ENCODE measurements at regions not wholly inside any gene's neighbourhood (a gene's known extent, or its start where the extent isn't known, plus 50 kb on each side); places are given as distances from the start of the nearest gene placed in this dataset.

- TF ChIP-seq, protein P1, sequence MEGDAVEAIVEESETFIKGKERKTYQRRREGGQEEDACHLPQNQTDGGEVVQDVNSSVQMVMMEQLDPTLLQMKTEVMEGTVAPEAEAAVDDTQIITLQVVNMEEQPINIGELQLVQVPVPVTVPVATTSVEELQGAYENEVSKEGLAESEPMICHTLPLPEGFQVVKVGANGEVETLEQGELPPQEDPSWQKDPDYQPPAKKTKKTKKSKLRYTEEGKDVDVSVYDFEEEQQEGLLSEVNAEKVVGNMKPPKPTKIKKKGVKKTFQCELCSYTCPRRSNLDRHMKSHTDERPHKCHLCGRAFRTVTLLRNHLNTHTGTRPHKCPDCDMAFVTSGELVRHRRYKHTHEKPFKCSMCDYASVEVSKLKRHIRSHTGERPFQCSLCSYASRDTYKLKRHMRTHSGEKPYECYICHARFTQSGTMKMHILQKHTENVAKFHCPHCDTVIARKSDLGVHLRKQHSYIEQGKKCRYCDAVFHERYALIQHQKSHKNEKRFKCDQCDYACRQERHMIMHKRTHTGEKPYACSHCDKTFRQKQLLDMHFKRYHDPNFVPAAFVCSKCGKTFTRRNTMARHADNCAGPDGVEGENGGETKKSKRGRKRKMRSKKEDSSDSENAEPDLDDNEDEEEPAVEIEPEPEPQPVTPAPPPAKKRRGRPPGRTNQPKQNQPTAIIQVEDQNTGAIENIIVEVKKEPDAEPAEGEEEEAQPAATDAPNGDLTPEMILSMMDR (conservative IDR thresholded peaks at IDR 0.05; ENCODE audit: low read depth, low read length) = peak; percentile 98
- H3K4me3 ChIP-seq (ENCODE audit: low read depth, low read length) = peak overlapping the region; percentile 26
- DNase-seq (ENCODE audit: low read depth) = no peak
These were observed 85.9 kb upstream of the MKI67 start for GRCh38 chr10:128211953-128212727.

DNA sequence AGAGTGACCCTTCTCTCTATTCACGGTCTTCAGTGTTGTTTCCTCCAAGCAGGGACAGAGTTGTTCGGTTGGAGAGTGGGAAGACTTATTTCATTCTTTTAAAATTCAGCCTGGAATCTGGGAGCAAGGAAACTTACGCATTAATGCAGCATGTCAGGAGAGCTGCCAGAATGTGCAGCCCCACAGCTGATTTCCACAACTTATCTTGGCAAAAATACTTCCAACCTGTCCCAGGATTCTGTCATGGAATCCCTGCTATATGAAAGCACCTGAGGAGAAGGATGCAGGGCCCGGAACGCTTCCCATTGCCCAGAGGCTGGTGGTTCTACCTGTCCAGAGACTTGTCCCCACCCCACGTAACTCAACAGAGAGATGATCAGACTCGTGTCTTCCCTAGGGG lies 86.9 kb upstream of the MKI67 start:
- H3K4me3 ChIP-seq (ENCODE audit: low read depth, low read length) = no peak overlapping the region
- DNase-seq (ENCODE audit: low read depth) = no peak
- TF ChIP-seq, protein P1 (conservative IDR thresholded peaks at IDR 0.05; ENCODE audit: low read depth, low read length) = no peak

DNA sequence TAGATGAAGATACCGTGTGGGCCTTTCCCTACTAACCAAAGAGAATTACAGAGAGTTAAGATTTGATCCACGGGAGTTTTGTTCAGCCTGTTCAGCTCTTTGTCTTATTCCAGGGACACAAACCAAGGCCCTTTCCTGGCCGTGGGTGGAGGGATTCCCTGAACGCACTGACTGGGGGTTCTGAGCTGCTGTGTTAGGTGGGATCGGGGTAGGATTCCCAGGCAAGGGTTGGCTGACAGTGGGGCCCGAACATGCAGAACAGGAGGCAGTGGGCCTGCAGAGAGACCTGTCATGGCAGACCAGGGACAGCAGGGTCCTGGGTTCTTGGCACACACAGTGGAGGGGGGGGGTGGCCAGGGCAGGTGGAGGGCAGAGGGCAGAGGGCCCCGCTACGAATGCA lies 89.5 kb upstream of the MKI67 start:
- TF ChIP-seq, protein P1 (conservative IDR thresholded peaks at IDR 0.05; ENCODE audit: low read depth, low read length) = no peak
- no peak for DNase-seq (ENCODE audit: low read depth)
- no peak overlapping the region for H3K4me3 ChIP-seq (ENCODE audit: low read depth, low read length)

GRCh38 chr10:128217136-128217535 lies 90.9 kb upstream of the MKI67 start:
- TF ChIP-seq, protein P1 (conservative IDR thresholded peaks at IDR 0.05; ENCODE audit: low read depth, low read length) = no peak
- no peak for DNase-seq (ENCODE audit: low read depth)

GRCh38 chr10:128218161-128218560 lies 91.9 kb upstream of the MKI67 start:
- TF ChIP-seq, protein P1 (conservative IDR thresholded peaks at IDR 0.05; ENCODE audit: low read depth, low read length) = no peak
- DNase-seq (ENCODE audit: low read depth) = no peak
- no peak overlapping the region for H3K4me3 ChIP-seq (ENCODE audit: low read depth, low read length)

More at GRCh38 chr10:128217136-128217535, 90.9 kb upstream of the MKI67 start:
- no peak overlapping the region for H3K4me3 ChIP-seq (ENCODE audit: low read depth, low read length)

GRCh38 chr10:128219295-128219694 lies 93.1 kb upstream of the MKI67 start:
- no peak for DNase-seq (ENCODE audit: low read depth)
- TF ChIP-seq, protein P1 (conservative IDR thresholded peaks at IDR 0.05; ENCODE audit: low read depth, low read length) = no peak
- no peak overlapping the region for H3K4me3 ChIP-seq (ENCODE audit: low read depth, low read length)

DNA sequence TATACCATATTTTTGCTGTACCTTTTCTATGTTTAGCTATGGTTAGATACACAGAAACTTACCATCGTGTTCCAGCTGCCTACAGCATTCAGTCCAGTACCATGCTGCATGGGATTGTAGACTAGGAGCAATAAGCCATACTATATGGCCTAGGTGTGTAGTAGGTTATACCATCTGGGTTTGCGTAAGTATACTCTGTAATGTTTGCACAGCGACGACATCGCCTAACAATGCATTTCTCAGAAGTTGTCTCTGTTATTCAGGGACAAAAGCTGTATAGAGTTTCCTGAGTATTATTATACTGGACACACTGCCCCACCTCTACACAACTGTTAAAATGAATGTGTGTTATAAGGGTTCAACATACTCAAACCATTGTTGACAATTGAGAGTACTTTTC lies 93.8 kb upstream of the MKI67 start:
- DNase-seq (ENCODE audit: low read depth) = no peak
- TF ChIP-seq, protein P1 (conservative IDR thresholded peaks at IDR 0.05; ENCODE audit: low read depth, low read length) = no peak
- H3K4me3 ChIP-seq (ENCODE audit: low read depth, low read length) = no peak overlapping the region
